GM18868 (cell line): ENCODE measurements at regions not wholly inside any gene's neighbourhood (a gene's known extent, or its start where the extent isn't known, plus 50 kb on each side); places are given as distances from the start of the nearest gene placed in this dataset.

Source experiments
- ATAC-seq: cut with Tn5 transposase; IDR thresholded peaks from one replicate; pipeline ENCODE4 v1.9.1; 2021; ENCODE audit warnings: mild to moderate bottlenecking, moderate library complexity; ENCODE audit not compliant: unreplicated experiment

DNA sequence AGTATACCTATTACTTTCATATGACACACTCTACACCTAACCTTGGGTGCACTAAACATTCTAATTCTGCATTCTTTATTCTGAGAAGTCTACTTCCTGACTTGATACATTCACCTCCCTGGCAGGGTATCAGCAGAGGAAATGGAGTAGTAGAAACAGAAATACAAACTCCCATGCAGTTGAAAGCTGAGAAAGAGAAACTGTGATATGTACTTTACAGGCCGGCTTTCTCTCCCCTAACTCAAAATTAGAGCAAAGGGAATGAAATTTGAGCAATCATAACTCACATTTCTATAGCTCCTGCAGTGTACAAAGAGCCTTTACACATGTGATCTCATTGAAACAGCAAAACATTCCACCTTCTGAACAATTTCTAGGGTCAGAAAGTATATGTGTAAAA is 135.5 kb upstream of the COL8A1 start:
- no peak for ATAC-seq

DNA sequence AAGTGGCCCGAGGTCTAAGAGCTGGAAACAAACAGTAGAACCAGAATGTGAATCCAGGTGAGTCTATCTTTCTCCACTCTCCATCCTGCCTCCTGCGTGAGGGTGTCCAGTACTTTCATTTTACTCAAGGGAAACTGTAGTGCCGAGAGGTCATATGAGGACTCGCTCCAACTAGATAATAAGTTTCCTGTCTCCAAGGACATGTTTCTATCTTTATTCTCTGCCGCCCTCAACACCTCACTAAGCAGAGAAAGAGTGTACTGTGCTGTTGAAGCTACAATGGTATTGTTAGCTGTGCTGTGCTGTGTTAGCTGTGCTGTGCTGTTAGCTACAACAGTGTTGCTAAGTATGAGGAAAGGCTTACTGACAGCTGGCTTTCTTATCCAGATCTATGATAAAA is 137.9 kb upstream of the COL8A1 start:
- no peak for ATAC-seq

DNA sequence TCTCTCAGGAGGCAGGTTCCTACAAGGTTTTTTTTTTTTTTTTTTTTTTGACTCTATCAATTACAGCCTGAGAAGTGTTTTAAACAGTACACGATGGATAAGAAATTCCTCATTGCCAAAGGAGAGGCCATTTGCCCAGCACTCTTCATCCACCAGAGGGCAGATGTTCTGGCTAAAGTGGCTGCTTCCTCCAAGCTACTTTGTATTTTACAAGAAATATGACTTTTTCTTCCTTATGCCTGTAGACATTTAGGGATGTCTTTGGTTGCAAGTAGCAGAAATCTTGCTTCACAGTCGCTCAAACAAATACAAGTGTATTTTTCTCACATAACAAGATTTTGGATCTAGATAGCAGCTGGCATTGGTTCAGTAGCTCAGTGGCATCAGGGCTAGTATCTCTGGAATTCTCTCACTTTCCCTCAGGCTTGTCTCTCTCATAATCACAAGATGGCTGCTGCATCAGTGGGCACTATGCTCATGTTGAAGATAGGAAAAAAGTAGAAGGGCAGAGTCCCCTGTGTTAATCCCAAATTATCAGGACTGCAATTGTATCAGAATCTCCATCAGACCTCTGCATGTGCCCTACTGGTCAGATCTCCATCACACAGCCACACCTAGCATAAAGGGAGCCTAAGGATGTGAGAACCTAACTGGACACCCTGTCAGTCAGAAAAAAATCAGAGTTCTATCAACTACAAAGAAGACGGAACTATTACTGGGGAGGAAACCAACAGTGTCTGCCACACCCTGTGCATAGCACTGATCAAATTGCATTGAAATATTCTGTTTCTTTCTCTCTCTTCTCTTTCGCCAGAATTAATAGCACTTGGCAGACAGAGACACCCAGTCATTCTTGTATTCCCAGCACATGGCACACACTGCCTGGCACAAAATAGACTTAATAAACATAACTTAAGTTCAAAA is 138.9 kb upstream of the COL8A1 start:
- ATAC-seq = peak; percentile 60

- peak; percentile 9 for ATAC-seq
Observed at GRCh38 chr3:99498550-99499234, 139.7 kb upstream of the COL8A1 start.

- ATAC-seq = no peak
Observed at GRCh38 chr3:99487894-99488293, 150.5 kb upstream of the COL8A1 start.

DNA sequence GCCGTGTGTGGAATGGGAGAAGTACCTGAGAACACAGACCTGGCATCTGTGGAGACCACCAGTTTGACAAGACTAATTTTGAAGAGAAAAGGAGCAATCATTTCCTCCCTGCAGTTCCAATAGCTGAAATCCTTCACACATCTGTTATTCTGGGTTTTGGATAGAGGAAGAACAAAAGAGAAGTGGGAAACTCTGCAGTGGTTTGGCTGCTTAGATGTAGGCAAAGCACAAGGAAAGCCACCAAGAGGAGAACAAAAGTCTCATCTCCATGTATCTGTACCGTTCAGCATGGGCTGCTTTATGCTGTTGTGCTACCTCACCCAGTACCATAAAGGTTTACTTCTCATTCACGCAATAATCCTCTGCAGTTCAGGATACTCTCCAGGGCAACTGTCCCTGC is 153.1 kb upstream of the COL8A1 start:
- no peak for ATAC-seq

DNA sequence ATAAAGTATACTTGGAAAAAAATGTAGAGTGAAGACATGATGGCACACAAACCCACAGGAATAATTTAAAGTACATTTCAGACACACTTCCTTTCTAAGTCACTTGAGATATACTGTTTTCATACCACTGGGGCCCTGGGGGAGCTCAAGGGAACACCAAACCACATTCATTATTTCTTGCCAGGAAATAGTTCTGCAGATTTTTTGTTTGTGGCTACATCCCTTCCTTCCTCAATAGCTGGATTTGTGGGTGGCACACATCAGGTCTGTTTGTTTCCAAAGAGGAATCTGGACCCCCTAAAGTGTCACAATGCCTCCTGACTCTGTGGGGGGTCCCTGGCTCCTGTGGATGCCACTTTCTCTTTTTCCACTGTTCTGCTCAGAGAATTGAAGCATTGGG is 153.5 kb upstream of the COL8A1 start:
- ATAC-seq = no peak

GRCh38 chr3:99483841-99484240 is 154.6 kb upstream of the COL8A1 start:
- ATAC-seq = no peak

DNA sequence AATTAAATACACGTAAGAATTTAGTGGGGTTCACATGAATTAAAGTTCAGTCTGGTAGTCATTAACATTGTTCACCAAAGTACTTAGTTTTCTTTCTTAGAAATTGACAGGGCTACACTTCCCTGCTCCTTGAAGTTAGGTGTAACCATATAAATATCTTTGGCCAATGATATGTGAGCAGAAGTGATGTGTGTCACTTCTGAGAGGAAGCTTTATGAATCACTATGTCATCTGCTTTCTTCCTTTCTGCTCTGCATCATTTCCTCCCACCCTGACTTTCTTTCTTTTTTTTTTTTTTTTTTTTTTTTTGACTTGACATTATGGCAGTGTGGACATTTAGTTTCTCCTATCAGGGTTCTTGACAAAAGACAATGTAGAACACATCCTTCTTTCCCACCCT is 156.2 kb upstream of the COL8A1 start:
- no peak for ATAC-seq

DNA sequence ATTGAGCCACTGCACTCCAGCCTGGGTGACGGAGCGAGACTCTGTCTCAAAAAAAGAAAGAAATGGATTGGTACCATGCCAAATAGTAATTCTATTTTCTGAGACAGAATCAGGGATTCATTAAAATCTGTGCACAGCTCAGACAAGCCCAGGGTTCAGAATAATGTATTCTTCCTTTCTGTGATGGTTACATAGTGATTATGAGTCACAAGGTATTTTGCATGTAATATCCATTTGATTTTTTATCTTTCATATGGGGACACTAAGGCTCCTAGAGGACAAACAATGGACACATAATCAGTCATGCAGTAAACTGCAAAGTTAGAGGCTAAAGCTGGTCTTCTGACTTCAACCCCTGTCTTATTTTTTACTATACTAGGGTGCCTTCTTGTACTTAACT is 156.8 kb upstream of the COL8A1 start:
- no peak for ATAC-seq

DNA sequence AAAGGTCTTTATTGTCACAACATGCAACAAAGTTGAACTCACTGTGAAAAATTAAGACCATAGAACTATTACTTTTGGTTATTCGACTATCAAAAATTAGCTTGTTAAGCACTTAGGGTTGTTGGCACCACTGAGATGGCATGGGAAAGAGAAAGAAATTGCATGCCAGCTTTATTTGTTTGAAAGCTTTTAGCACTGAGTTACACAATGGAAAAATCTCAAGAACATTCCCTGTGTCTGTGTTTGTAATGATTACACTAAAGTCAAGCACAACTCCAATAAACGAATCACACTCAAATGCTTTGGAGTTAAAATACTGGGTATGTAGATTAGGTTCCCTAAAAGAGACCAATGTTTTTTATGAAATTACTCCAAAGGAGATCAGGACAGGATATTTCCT is 158.6 kb upstream of the COL8A1 start:
- ATAC-seq = no peak

GRCh38 chr3:99477650-99478049 is 160.7 kb upstream of the COL8A1 start:
- no peak for ATAC-seq

DNA sequence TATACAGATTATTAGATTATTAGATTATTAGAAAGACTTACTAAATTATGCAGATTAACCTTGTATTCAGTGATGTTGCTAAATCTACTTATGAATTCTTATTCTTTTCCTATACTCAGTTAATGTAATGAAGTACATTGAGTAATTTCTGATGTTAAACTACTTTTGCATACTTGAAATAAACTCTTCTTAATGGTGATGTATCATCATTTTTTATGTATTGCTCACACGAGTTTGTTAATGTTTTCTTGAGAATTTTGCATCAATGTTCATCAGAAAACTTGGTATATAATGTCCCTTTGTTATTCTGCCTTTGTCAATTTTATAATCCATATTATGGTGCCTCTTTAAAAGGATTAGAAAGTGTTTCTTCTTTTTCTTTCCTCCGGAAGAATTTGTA is 163.2 kb upstream of the COL8A1 start:
- no peak for ATAC-seq

DNA sequence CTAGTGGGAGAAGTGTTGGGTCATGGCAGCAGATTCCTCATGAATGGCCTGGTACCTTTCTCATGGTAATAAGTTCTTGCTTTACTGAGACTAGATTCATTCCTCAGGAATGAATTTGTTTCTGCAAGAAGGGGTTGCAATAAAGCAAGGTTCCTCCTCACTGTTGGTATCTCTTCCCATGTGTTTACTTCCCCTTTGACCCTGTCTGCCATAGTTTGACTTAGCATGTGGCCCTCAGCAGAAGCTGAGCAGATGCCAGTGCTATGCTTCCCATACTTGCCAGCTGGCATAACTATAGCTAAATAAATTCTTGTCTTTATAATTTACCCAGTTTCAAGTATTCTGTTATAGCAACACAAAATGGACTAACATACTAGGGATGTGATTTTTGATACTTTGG is 163.6 kb upstream of the COL8A1 start:
- no peak for ATAC-seq

GRCh38 chr3:99473321-99473751 is 165.1 kb upstream of the COL8A1 start:
- ATAC-seq = no peak

GRCh38 chr3:99472385-99472784 is 166.0 kb upstream of the COL8A1 start:
- ATAC-seq = peak; percentile 44

- peak; percentile 15 for ATAC-seq
Observed at GRCh38 chr3:99471353-99472323, 166.8 kb upstream of the COL8A1 start.

DNA sequence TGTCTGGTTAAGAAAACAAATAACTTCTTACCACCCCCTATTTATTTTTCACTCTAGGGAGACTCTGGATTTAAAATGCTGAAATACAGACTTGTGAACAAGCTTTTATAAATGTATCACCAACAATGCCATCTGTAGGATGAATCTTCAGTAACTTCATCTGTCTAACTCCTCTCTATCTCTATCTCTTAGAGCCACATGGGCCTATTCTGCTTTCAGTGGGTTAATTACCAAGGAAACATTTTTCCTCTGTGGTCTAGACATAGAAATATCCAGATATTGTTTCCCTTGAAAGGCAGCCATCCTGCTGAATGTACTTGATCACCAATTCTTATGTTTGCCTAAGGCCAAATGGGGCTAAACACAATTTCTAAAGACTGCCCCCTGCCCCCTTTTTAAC is 167.6 kb upstream of the COL8A1 start:
- ATAC-seq = no peak

DNA sequence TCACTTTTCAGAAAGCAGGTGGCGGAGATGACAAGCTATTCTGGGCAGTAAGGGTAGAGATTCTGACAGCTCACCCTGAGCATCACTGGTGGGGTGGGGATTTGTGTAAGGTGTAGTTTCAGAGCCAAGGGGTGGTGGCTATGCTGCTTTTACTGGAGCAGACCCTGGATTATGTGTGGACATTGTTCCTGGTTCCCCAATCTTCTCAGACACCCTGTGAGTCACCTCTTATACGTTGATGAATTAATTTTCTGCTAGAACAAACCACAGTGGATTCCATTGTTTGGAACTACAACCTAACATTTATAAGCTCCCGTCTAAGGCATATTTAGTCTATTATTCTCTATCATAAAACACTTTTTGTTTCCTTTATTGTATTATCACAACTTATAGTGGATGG is 169.5 kb upstream of the COL8A1 start:
- ATAC-seq = no peak

DNA sequence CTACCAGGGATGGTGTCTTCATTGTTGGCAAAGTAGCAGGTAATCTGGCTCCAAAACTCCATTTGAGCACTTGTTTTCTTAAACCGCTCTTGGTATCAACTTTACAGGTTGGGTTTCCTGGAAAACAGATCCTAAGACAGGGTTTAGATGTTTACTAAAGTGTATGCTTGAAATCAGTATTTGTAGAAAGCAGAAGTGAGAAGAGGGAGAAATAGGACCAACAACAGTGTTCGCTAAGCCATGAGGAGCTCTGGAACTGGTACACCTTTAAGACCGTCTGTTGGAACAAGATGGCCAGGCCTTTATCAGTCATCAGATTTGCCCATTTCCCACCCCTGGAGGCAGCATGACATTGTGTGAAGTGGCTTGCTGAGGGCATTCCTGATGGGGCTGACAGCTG is 171.0 kb upstream of the COL8A1 start:
- ATAC-seq = no peak

- ATAC-seq = no peak
Observed at GRCh38 chr3:99466331-99466730, 172.1 kb upstream of the COL8A1 start.
